GM12878 (cell line): ENCODE measurements at regions not wholly inside any gene's neighbourhood (a gene's known extent, or its start where the extent isn't known, plus 50 kb on each side); places are given as distances from the start of the nearest gene placed in this dataset.

Source experiments
- ATAC-seq: fragments of 200-7000 bp; cut with Tn5 transposase; 3 replicates; pipeline ENCODE4 v1.9.1; 2020; ENCODE audit warnings: mild to moderate bottlenecking, moderate library complexity
- BruUV-seq: library from RNA; stranded (reverse); fragments of 400-500 nt; replicated peaks from 2 replicates; lab custom pipeline; 2021; lab: Mats Ljungman, UMichigan
- CTCF ChIA-PET: fragments of 300-600 bp; sonication (Branson Sonifier 250); formaldehyde crosslinking; extraction: SDS; loops from one replicate; lab custom pipeline; 2021; ENCODE audit warnings: inconsistent platforms; lab: Yijun Ruan, JAX
- POLR2A ChIA-PET: fragments of 350-600 bp; formaldehyde crosslinking; extraction: SDS; loops from one replicate; lab custom pipeline; 2021; ENCODE audit warnings: inconsistent platforms; lab: Charles Lee
- RAD21 ChIA-PET: fragments of 300-600 bp; sonication (Branson Sonifier 250); formaldehyde crosslinking; loops from one replicate; lab custom pipeline; 2023; ENCODE audit warnings: antibody characterized with exemption; ENCODE audit not compliant: unreplicated experiment; lab: Charles Lee
- SMC1A ChIA-PET: fragments of 300-600 bp; sonication (Branson Sonifier 250); formaldehyde crosslinking; loops from one replicate; lab custom pipeline; 2023; ENCODE audit not compliant: unreplicated experiment, uncharacterized antibody; lab: Charles Lee
- DNase-seq: peaks from one replicate; pipeline ENCODE4 v3.0.0-alpha.2; 2011; ENCODE audit warnings: low read depth, low spot score
- FAIRE-seq: peaks from 3 replicates; lab custom pipeline; 2011; peaks lifted over from hg19 to GRCh38; lab: Jason Lieb, UNC
- H2AFZ ChIP-seq: 2 replicates; pipeline ENCODE4 v1.6.0; 2011; ENCODE audit warnings: low read depth, low read length, control low read depth; ENCODE audit not compliant: control insufficient read depth
- H3K27ac ChIP-seq: 2 replicates; pipeline ENCODE4 v1.5.1; 2011; ENCODE audit warnings: control low read depth; ENCODE audit not compliant: control insufficient read depth, insufficient read depth
- H3K27me3 ChIP-seq, 2 experiments: replicated peaks in 1 of 2; 2 replicates each; pipeline versions ENCODE4 v1.6.0 to v1.6.1; 2011; ENCODE audit warnings: low read length in 1 of 2; ENCODE audit not compliant: control insufficient read depth in 2 of 2, insufficient read depth in 2 of 2
- H3K36me3 ChIP-seq, 2 experiments: 2 replicates each; pipeline ENCODE4 v1.5.1; 2011; ENCODE audit warnings: low read length in 1 of 2; ENCODE audit not compliant: control insufficient read depth in 2 of 2, insufficient read depth in 2 of 2
- H3K4me1 ChIP-seq: 2 replicates; pipeline ENCODE4 v1.6.1; 2011; ENCODE audit warnings: mild to moderate bottlenecking, low read length, moderate library complexity, mixed read lengths; ENCODE audit not compliant: control insufficient read depth, insufficient read depth
- H3K4me2 ChIP-seq: 2 replicates; pipeline ENCODE4 v1.6.0; 2011; ENCODE audit warnings: control low read depth; ENCODE audit not compliant: control insufficient read depth, insufficient read depth
- H3K4me3 ChIP-seq: fragments of 200-600 bp; sonication (generic); 2 replicates; pipeline ENCODE4 v1.5.1; 2016
- H3K79me2 ChIP-seq: 2 replicates; pipeline ENCODE4 v1.6.0; 2011; ENCODE audit warnings: low read length; ENCODE audit not compliant: control insufficient read depth, insufficient read depth
- H3K9ac ChIP-seq: 2 replicates; pipeline ENCODE4 v1.8.0; 2011; ENCODE audit warnings: low read length, control low read depth, mixed read lengths; ENCODE audit not compliant: control insufficient read depth, insufficient read depth
- H3K9me3 ChIP-seq: replicated peaks from 3 replicates; pipeline ENCODE4 v1.5.1; 2011; ENCODE audit warnings: mild to moderate bottlenecking, low read length; ENCODE audit not compliant: control insufficient read depth, insufficient read depth
- H4K20me1 ChIP-seq: 2 replicates; pipeline ENCODE4 v1.6.0; 2011; ENCODE audit not compliant: control insufficient read depth, insufficient read depth
- ASH2L ChIP-seq: fragments of 300-600, 200-600 bp; sonication (generic); IDR thresholded peaks from 2 replicates; pipeline ENCODE4 v1.6.1; 2017; ENCODE audit warnings: low read depth, mild to moderate bottlenecking, borderline replicate concordance
- ATF7 ChIP-seq: fragments of 450-650 bp; IDR thresholded peaks from 2 replicates; pipeline ENCODE4 v1.6.1; 2016; ENCODE audit warnings: low read depth, mild to moderate bottlenecking
- CHD1 ChIP-seq: IDR thresholded peaks from 2 replicates; pipeline ENCODE4 v1.6.1; 2012; ENCODE audit warnings: low read depth, low read length, improper control_type of control experiment
- DPF2 ChIP-seq: fragments of 450-650 bp; IDR thresholded peaks from 2 replicates; pipeline ENCODE4 v1.6.1; 2017; ENCODE audit warnings: mild to moderate bottlenecking
- ELK1 ChIP-seq: IDR thresholded peaks from 2 replicates; pipeline ENCODE4 v1.6.1; 2012; ENCODE audit warnings: low read depth, low read length, improper control_type of control experiment
- MEF2B ChIP-seq: fragments of 450-650 bp; IDR thresholded peaks from 2 replicates; pipeline ENCODE4 v1.6.1; 2018; ENCODE audit warnings: mild to moderate bottlenecking, moderate library complexity; ENCODE audit not compliant: partially characterized antibody, poor library complexity, severe bottlenecking
- NR2C1 ChIP-seq: fragments of 450-650 bp; IDR thresholded peaks from 2 replicates; pipeline ENCODE4 v1.6.1; 2017; ENCODE audit warnings: antibody characterized with exemption, mild to moderate bottlenecking, moderate library complexity
- NR2C2 ChIP-seq: IDR thresholded peaks from 2 replicates; pipeline ENCODE4 v1.6.1; 2011; ENCODE audit warnings: borderline replicate concordance, low read depth; ENCODE audit not compliant: control insufficient read depth, insufficient read length
- POLR2AphosphoS2 ChIP-seq: IDR thresholded peaks from 2 replicates; pipeline ENCODE4 v1.6.1; 2011; ENCODE audit warnings: low read depth, mild to moderate bottlenecking, low read length, improper control_type of control experiment, moderate library complexity
- POLR2AphosphoS5 ChIP-seq: IDR thresholded peaks from 2 replicates; pipeline ENCODE4 v1.6.1; 2011; ENCODE audit warnings: mild to moderate bottlenecking, low read length, inconsistent platforms
- SMAD5 ChIP-seq: IDR thresholded peaks from 2 replicates; pipeline ENCODE4 v1.6.1; 2016; ENCODE audit warnings: antibody characterized with exemption, low read depth
- SP1 ChIP-seq: IDR thresholded peaks from one replicate; pipeline ENCODE4 v1.6.1; 2011; ENCODE audit warnings: low read depth, low read length
- SPI1 ChIP-seq: IDR thresholded peaks from 2 replicates; pipeline ENCODE4 v1.6.1; 2011; ENCODE audit warnings: low read depth, mild to moderate bottlenecking, low read length, moderate library complexity, borderline replicate concordance; ENCODE audit not compliant: insufficient read depth
- STAT1 ChIP-seq: fragments of 450-650 bp; conservative IDR thresholded peaks from 2 replicates; pipeline ENCODE4 v1.6.1; 2014; ENCODE audit warnings: antibody characterized with exemption, mild to moderate bottlenecking
- WRNIP1 ChIP-seq: IDR thresholded peaks from 2 replicates; pipeline ENCODE4 v1.6.1; 2011; ENCODE audit warnings: low read depth, low read length, improper control_type of control experiment, borderline replicate concordance
- ZBTB4 ChIP-seq: fragments of 450-650 bp; formaldehyde crosslinking; IDR thresholded peaks from 2 replicates; pipeline ENCODE4 v1.4.0; 2022; ENCODE audit warnings: mild to moderate bottlenecking, moderate library complexity
- ZBTB40 ChIP-seq: fragments of 450-650 bp; IDR thresholded peaks from 2 replicates; pipeline ENCODE4 v1.6.1; 2016; ENCODE audit warnings: mild to moderate bottlenecking, moderate library complexity, borderline replicate concordance
- WGBS: methylation state at CpG from one replicate; pipeline ENCODE4 v1.1.6; 2016; ENCODE audit warnings: low lambda C conversion rate; ENCODE audit not compliant: insufficient replicate concordance, insufficient coverage; ENCODE audit errors: missing lambda C conversion rate; 5-methylcytosine and 5-hydroxymethylcytosine counted together
- in situ Hi-C: fragments of 300-500 bp; cut with MboI; formaldehyde crosslinking; loops from 9 replicates; pipeline ENCODE4 v1.14.3; 2018; ENCODE audit warnings: mixed read lengths
- intact Hi-C: fragments of 100-400 bp; cut with micrococcal nuclease; formaldehyde crosslinking; loops from one replicate; pipeline ENCODE4 v1.14.2; 2022; ENCODE audit not compliant: unreplicated experiment

DNA sequence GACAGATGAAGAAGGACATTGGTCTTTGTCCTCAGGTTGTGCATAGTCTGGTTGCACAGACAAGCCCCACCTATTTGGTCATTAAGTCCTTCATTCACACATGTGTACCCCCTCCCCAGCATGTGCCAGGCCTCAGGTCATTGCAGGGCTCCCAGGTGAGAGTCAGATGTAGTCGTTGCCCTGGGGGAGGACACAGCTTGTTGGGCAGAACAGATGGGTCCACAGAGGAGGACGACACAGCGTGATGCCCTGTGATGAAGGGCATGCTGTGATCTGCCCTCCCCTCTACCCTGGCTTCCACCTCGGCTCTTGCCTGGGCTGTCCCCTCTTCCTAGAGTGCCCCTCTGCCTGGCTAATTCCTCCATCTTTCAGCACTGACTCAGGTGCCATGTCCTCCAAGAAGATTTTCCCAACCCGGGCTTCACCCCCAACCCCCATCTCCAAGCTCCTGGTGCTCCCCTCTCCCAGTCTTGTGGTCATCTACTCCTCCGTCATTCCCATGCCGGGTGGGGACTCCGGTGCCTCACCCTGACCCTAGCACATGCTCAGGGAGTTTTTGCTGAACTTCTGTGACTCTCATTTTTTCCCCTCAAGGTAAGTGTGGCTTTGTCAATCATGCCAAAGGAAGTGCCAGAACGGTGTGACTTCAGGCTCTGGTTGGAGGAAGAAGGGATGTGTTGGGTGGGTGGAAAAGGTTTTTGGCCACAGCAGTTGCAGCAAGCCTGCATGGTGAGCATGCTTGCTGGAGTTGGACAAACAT is 220.5 kb downstream of the FOXD2 start:
- no peak overlapping the region for H3K4me3 ChIP-seq
- no peaks in the 10 kb centered on the region; a peak in 1 of 4 replicates for H3K27me3 ChIP-seq
- DNase-seq (no peak), ATAC-seq (no peak), FAIRE-seq (no peak)
- ChIA-PET POLR2A (no interaction called here), CTCF (no interaction called here), SMC1A (no interaction called here), RAD21 (no interaction called here)
- H3K79me2 ChIP-seq: no peaks in the 10 kb centered on the region
- BruUV-seq: no TSS peak
- H3K4me2 ChIP-seq: no peak overlapping the region
- H3K9ac ChIP-seq: no peak overlapping the region
- in situ Hi-C loops: no loop called here
- H3K27ac ChIP-seq: no peak overlapping the region
- no peaks in the 10 kb centered on the region for H3K4me1 ChIP-seq
- H3K9me3 ChIP-seq: no peaks in the 10 kb centered on the region
- H4K20me1 ChIP-seq: no peaks in the 10 kb centered on the region
- no peaks in the 10 kb centered on the region for H3K36me3 ChIP-seq
- WGBS: 10% methylated on average over 9 of the region's 9 CpGs
- no peak overlapping the region for H2AFZ ChIP-seq
- intact Hi-C loops: no loop called here
- TF ChIP-seq MEF2B (no peak), ZBTB4 (CRISPR knock-in tag) (no peak), NR2C2 (no peak), WRNIP1 (no peak), NR2C1 (no peak), ASH2L (no peak), SMAD5 (no peak), SP1 (no peak), ZBTB40 (no peak), POLR2AphosphoS2 (no peak), POLR2AphosphoS5 (no peak), STAT1 (no peak), DPF2 (no peak), ATF7 (no peak), CHD1 (no peak), ELK1 (no peak), SPI1 (no peak)
